IMR-90 (cell line): ENCODE measurements at regions not wholly inside any gene's neighbourhood (a gene's known extent, or its start where the extent isn't known, plus 50 kb on each side); places are given as distances from the start of the nearest gene placed in this dataset.

ENCODE experiments used
- ATAC-seq: fragments of 200-7000 bp; cut with Tn5 transposase; 2 replicates; pipeline ENCODE4 v1.9.1; 2020; ENCODE audit warnings: low read depth, mild to moderate bottlenecking, moderate library complexity
- BruUV-seq: library from RNA; stranded (reverse); fragments of 400-500 nt; replicated peaks from 2 replicates; lab custom pipeline; 2021; lab: Mats Ljungman, UMichigan
- CTCF ChIA-PET: fragments of 300-600 bp; formaldehyde crosslinking; extraction: SDS; loops from one replicate; lab custom pipeline; 2021; ENCODE audit warnings: antibody characterized with exemption; lab: Yijun Ruan, JAX
- POLR2A ChIA-PET: fragments of 300-600 bp; sonication (Branson Sonifier 250); formaldehyde crosslinking; loops from one replicate; lab custom pipeline; 2022; ENCODE audit warnings: antibody characterized with exemption; ENCODE audit not compliant: unreplicated experiment; lab: Charles Lee
- DNase-seq: peaks from one replicate; pipeline ENCODE4 v3.0.0; 2013
- H2AFZ ChIP-seq: replicated peaks from 2 replicates; pipeline ENCODE3; 2013; ENCODE audit warnings: low read length, mild to moderate bottlenecking; ENCODE audit not compliant: poor library complexity
- H2AK5ac ChIP-seq: 2 replicates; pipeline ENCODE4 v1.6.1; 2013; ENCODE audit warnings: low read depth, low read length, inconsistent platforms
- H2AK9ac ChIP-seq: replicated peaks from 2 replicates; pipeline ENCODE3; 2013; ENCODE audit warnings: mild to moderate bottlenecking, low read depth, low read length, moderate library complexity; ENCODE audit not compliant: poor library complexity
- H2BK120ac ChIP-seq: 2 replicates; pipeline ENCODE4 v1.6.1; 2013; ENCODE audit warnings: low read depth, low read length, inconsistent platforms
- H2BK15ac ChIP-seq: 3 replicates; pipeline ENCODE4 v1.6.1; 2013; ENCODE audit warnings: low read depth, low read length, inconsistent platforms
- H2BK20ac ChIP-seq: 2 replicates; pipeline ENCODE4 v1.6.1; 2013; ENCODE audit warnings: low read depth, mild to moderate bottlenecking, inconsistent platforms, low read length, moderate library complexity
- H2BK5ac ChIP-seq: 2 replicates; pipeline ENCODE4 v1.6.1; 2013; ENCODE audit warnings: mild to moderate bottlenecking, low read depth, low read length, inconsistent platforms; ENCODE audit not compliant: poor library complexity, severe bottlenecking
- H3K14ac ChIP-seq: replicated peaks from 2 replicates; pipeline ENCODE4 v1.6.1; 2013; ENCODE audit warnings: low read depth, low read length, inconsistent platforms
- H3K18ac ChIP-seq: 2 replicates; pipeline ENCODE4 v1.6.1; 2013; ENCODE audit warnings: low read depth, low read length, control low read depth
- H3K23ac ChIP-seq: 2 replicates; pipeline ENCODE4 v1.6.1; 2013; ENCODE audit warnings: low read depth, low read length, inconsistent platforms
- H3K27ac ChIP-seq: 2 replicates; pipeline ENCODE4 v1.5.1; 2013; ENCODE audit warnings: mild to moderate bottlenecking, control low read depth, low read length; ENCODE audit not compliant: insufficient read depth
- H3K27me3 ChIP-seq: 2 replicates; pipeline ENCODE4 v1.6.1; 2013; ENCODE audit warnings: low read length; ENCODE audit not compliant: control insufficient read depth, insufficient read depth
- H3K36me3 ChIP-seq: 2 replicates; pipeline ENCODE4 v1.6.1; 2013; ENCODE audit warnings: low read length, mixed read lengths; ENCODE audit not compliant: control insufficient read depth, insufficient read depth
- H3K4ac ChIP-seq: 2 replicates; pipeline ENCODE4 v1.6.1; 2013; ENCODE audit warnings: low read depth, low read length, inconsistent platforms
- H3K4me1 ChIP-seq: 2 replicates; pipeline ENCODE4 v1.6.1; 2013; ENCODE audit warnings: low read length, mixed read lengths; ENCODE audit not compliant: control insufficient read depth, insufficient read depth
- H3K4me2 ChIP-seq: 2 replicates; pipeline ENCODE4 v1.6.1; 2013; ENCODE audit warnings: low read depth, mild to moderate bottlenecking, control low read depth, low read length, moderate library complexity
- H3K4me3 ChIP-seq: 2 replicates; pipeline ENCODE4 v1.5.1; 2013; ENCODE audit warnings: low read depth, mild to moderate bottlenecking, control low read depth, low read length, moderate library complexity; ENCODE audit not compliant: insufficient read depth
- H3K56ac ChIP-seq: 2 replicates; pipeline ENCODE4 v1.6.1; 2013; ENCODE audit warnings: low read length, inconsistent platforms; ENCODE audit not compliant: insufficient read depth; ENCODE audit errors: extremely low read depth
- H3K79me1 ChIP-seq, 2 experiments: 2 replicates each; pipeline ENCODE4 v1.6.1; 2013; ENCODE audit warnings: low read length in 2 of 2, inconsistent platforms in 1 of 2, low read depth in 1 of 2
- H3K9ac ChIP-seq: 2 replicates; pipeline ENCODE4 v1.6.1; 2013; ENCODE audit warnings: low read depth, low read length, control low read depth
- H3K9me1 ChIP-seq: 2 replicates; pipeline ENCODE4 v1.6.1; 2013; ENCODE audit warnings: low read length, inconsistent platforms; ENCODE audit not compliant: insufficient read depth
- H3K9me3 ChIP-seq: 2 replicates; pipeline ENCODE4 v1.6.1; 2013; ENCODE audit warnings: low read length; ENCODE audit not compliant: control insufficient read depth, insufficient read depth
- H4K20me1 ChIP-seq: 2 replicates; pipeline ENCODE4 v1.6.1; 2013; ENCODE audit warnings: low read length, inconsistent platforms; ENCODE audit not compliant: insufficient read depth
- H4K5ac ChIP-seq: 2 replicates; pipeline ENCODE4 v1.6.1; 2013; ENCODE audit warnings: mild to moderate bottlenecking, low read depth, low read length, control low read depth
- H4K8ac ChIP-seq, 2 experiments: 2 replicates each; pipeline ENCODE4 v1.6.1; 2013; ENCODE audit warnings: low read depth in 2 of 2, low read length in 2 of 2, control low read depth in 1 of 2, inconsistent platforms in 1 of 2
- H4K91ac ChIP-seq: 2 replicates; pipeline ENCODE4 v1.6.1; 2013; ENCODE audit warnings: low read depth, low read length, inconsistent platforms; ENCODE audit not compliant: insufficient read depth
- BHLHE40 ChIP-seq: fragments of 150-350 bp; IDR thresholded peaks from 2 replicates; pipeline ENCODE4 v1.6.1; 2016; ENCODE audit warnings: mild to moderate bottlenecking, low read depth, low read length
- CEBPB ChIP-seq: IDR thresholded peaks from 2 replicates; pipeline ENCODE4 v1.6.1; 2012; ENCODE audit warnings: low read depth, low read length, improper control_type of control experiment
- FOS ChIP-seq: fragments of 150-350 bp; IDR thresholded peaks from 2 replicates; pipeline ENCODE4 v1.6.1; 2016; ENCODE audit warnings: low read depth, low read length
- MAFK ChIP-seq: IDR thresholded peaks from 2 replicates; pipeline ENCODE4 v1.6.1; 2012; ENCODE audit warnings: low read depth, low read length, improper control_type of control experiment
- MAZ ChIP-seq: IDR thresholded peaks from 2 replicates; pipeline ENCODE4 v1.6.1; 2012; ENCODE audit warnings: low read depth, mild to moderate bottlenecking, low read length, improper control_type of control experiment, moderate library complexity, borderline replicate concordance
- MXI1 ChIP-seq: IDR thresholded peaks from 2 replicates; pipeline ENCODE4 v1.6.1; 2012; ENCODE audit warnings: low read depth, mild to moderate bottlenecking, low read length, moderate library complexity, borderline replicate concordance
- NFE2L2 ChIP-seq: fragments of 150-350 bp; IDR thresholded peaks from 2 replicates; pipeline ENCODE4 v1.6.1; 2016; ENCODE audit warnings: low read depth, mild to moderate bottlenecking, low read length
- POLR2A ChIP-seq: IDR thresholded peaks from 2 replicates; pipeline ENCODE4 v1.6.1; 2012; ENCODE audit warnings: mild to moderate bottlenecking, low read depth, low read length
- RAD21 ChIP-seq: IDR thresholded peaks from 2 replicates; pipeline ENCODE4 v1.6.1; 2012; ENCODE audit warnings: low read length, improper control_type of control experiment
- RCOR1 ChIP-seq: IDR thresholded peaks from 2 replicates; pipeline ENCODE4 v1.6.1; 2012; ENCODE audit warnings: mild to moderate bottlenecking, low read length, improper control_type of control experiment; ENCODE audit not compliant: insufficient replicate concordance
- RFX5 ChIP-seq: IDR thresholded peaks from 2 replicates; pipeline ENCODE4 v1.8.0; 2012; ENCODE audit warnings: low read depth, mild to moderate bottlenecking, low read length, moderate library complexity
- SMC3 ChIP-seq: fragments of 150-350 bp; IDR thresholded peaks from 2 replicates; pipeline ENCODE4 v1.6.1; 2016; ENCODE audit warnings: low read depth, mild to moderate bottlenecking, antibody characterized with exemption, low read length, moderate library complexity
- WGBS, 2 experiments: methylation state at CpG; one replicate each; pipeline versions ENCODE4 v1.1.5 to v1.1.7; 2013; ENCODE audit warnings: missing lambda C conversion rate in 2 of 2; ENCODE audit not compliant: insufficient read length in 1 of 2; ENCODE audit errors: extremely low coverage in 2 of 2; 5-methylcytosine and 5-hydroxymethylcytosine counted together
- dilution Hi-C: fragments of 300-500 bp; cut with HindIII; formaldehyde crosslinking; loops from one replicate; pipeline ENCODE4 v1.14.3; 2018; ENCODE audit warnings: low sequenced_read_pairs; ENCODE audit not compliant: unreplicated experiment
- in situ Hi-C: fragments of 300-500 bp; cut with MboI; formaldehyde crosslinking; loops from 3 replicates; pipeline ENCODE4 v1.14.3; 2019; ENCODE audit warnings: low sequenced_read_pairs, inconsistent platforms, mixed read lengths
- intact Hi-C: fragments of 100-400 bp; cut with micrococcal nuclease; formaldehyde crosslinking; loops from 2 replicates; pipeline ENCODE4 v1.10.0; 2022
- TF ChIP-seq, protein P1 (sequence below): fragments of 150-350 bp; IDR thresholded peaks from 2 replicates; pipeline ENCODE4 v1.6.1; 2016; ENCODE audit warnings: low read depth, mild to moderate bottlenecking, low read length, moderate library complexity, borderline replicate concordance
- TF ChIP-seq, protein P2 (sequence below): fragments of 150-350 bp; IDR thresholded peaks from 2 replicates; pipeline ENCODE4 v1.6.1; 2017; ENCODE audit warnings: mild to moderate bottlenecking, antibody characterized with exemption, low read length, low read depth
- TF ChIP-seq, protein P3 (sequence below): conservative IDR thresholded peaks from 2 replicates; pipeline ENCODE4 v1.5.1; 2012; ENCODE audit warnings: mild to moderate bottlenecking, low read depth, low read length, improper control_type of control experiment

DNA sequence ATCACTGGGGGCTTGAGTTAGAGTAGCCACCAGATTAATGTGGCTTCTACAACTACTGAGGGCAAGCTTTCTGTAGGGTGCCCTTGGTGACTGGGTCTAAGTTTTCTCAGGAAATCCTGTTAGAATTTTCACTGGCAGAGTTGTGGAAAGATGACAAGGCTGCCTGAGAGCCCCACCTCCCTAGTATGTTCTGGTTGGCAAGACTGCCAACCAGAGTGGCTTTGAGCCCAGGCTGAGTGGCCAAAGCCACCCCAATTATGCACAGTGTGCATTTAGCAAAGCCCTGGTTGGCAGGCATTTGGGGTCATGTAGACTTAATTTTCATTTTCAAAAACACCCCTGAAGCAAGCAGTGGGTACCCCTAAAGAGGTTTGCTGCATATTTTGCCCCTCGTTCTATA, 136.7 kb upstream of the HAPLN1 start:
- H3K9me1 ChIP-seq, result no peaks in the 10 kb centered on the region
- no peak overlapping the region for H2AFZ ChIP-seq
- H3K27me3 ChIP-seq, result no peaks in the 10 kb centered on the region
- no peaks in the 10 kb centered on the region for H3K36me3 ChIP-seq
- no peak overlapping the region for H2AK9ac ChIP-seq
- TF ChIP-seq FOS, result no peak
- no peak for TF ChIP-seq CEBPB
- no peak for TF ChIP-seq RAD21
- TF ChIP-seq, protein P1, sequence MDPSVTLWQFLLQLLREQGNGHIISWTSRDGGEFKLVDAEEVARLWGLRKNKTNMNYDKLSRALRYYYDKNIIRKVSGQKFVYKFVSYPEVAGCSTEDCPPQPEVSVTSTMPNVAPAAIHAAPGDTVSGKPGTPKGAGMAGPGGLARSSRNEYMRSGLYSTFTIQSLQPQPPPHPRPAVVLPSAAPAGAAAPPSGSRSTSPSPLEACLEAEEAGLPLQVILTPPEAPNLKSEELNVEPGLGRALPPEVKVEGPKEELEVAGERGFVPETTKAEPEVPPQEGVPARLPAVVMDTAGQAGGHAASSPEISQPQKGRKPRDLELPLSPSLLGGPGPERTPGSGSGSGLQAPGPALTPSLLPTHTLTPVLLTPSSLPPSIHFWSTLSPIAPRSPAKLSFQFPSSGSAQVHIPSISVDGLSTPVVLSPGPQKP, result no peak
- TF ChIP-seq, protein P2, sequence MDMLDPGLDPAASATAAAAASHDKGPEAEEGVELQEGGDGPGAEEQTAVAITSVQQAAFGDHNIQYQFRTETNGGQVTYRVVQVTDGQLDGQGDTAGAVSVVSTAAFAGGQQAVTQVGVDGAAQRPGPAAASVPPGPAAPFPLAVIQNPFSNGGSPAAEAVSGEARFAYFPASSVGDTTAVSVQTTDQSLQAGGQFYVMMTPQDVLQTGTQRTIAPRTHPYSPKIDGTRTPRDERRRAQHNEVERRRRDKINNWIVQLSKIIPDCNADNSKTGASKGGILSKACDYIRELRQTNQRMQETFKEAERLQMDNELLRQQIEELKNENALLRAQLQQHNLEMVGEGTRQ, result no peak
- no peak for TF ChIP-seq BHLHE40
- TF ChIP-seq RFX5, result no peak
- TF ChIP-seq MAFK, result no peak
- TF ChIP-seq POLR2A, result no peak
- TF ChIP-seq RCOR1, result no peak
- TF ChIP-seq MXI1, result no peak
- no peak for TF ChIP-seq MAZ
- TF ChIP-seq, protein P3, sequence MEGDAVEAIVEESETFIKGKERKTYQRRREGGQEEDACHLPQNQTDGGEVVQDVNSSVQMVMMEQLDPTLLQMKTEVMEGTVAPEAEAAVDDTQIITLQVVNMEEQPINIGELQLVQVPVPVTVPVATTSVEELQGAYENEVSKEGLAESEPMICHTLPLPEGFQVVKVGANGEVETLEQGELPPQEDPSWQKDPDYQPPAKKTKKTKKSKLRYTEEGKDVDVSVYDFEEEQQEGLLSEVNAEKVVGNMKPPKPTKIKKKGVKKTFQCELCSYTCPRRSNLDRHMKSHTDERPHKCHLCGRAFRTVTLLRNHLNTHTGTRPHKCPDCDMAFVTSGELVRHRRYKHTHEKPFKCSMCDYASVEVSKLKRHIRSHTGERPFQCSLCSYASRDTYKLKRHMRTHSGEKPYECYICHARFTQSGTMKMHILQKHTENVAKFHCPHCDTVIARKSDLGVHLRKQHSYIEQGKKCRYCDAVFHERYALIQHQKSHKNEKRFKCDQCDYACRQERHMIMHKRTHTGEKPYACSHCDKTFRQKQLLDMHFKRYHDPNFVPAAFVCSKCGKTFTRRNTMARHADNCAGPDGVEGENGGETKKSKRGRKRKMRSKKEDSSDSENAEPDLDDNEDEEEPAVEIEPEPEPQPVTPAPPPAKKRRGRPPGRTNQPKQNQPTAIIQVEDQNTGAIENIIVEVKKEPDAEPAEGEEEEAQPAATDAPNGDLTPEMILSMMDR, result no peak
- no peak for TF ChIP-seq NFE2L2
- no peak for TF ChIP-seq SMC3
- CTCF ChIA-PET, result no interaction called here
- H3K4me3 ChIP-seq, result no peak overlapping the region
- no peak overlapping the region for H3K18ac ChIP-seq
- H2BK120ac ChIP-seq, result no peak overlapping the region
- intact Hi-C loops, result no loop called here
- POLR2A ChIA-PET, result no interaction called here
- no peak overlapping the region for H4K5ac ChIP-seq
- no peak overlapping the region for H3K4ac ChIP-seq
- no peak overlapping the region for H3K27ac ChIP-seq
- in situ Hi-C loops, result no loop called here
- H3K79me1 ChIP-seq, result no peaks in the 10 kb centered on the region
- DNase-seq (no peak), ATAC-seq (no peak)
- no CpG with 5 or more reads among the region's 1 CpG for WGBS, 2 experiments
- no peak overlapping the region for H3K4me2 ChIP-seq
- H4K8ac ChIP-seq, result no peak overlapping the region
- no peak overlapping the region for H3K14ac ChIP-seq
- no peak overlapping the region for H2BK20ac ChIP-seq
- no TSS peak for BruUV-seq
- no peak overlapping the region for H3K23ac ChIP-seq
- dilution Hi-C loops, result no loop called here
- H2AK5ac ChIP-seq, result no peak overlapping the region
- H3K9ac ChIP-seq, result no peak overlapping the region
- H3K9me3 ChIP-seq, result no peaks in the 10 kb centered on the region
- no peak overlapping the region for H2BK5ac ChIP-seq
- no peaks in the 10 kb centered on the region for H4K20me1 ChIP-seq
- no peak overlapping the region for H4K91ac ChIP-seq
- H2BK15ac ChIP-seq, result no peak overlapping the region
- no peak overlapping the region for H3K56ac ChIP-seq
- no peaks in the 10 kb centered on the region for H3K4me1 ChIP-seq
